ENCODE measurements at regions not wholly inside any gene's neighbourhood (a gene's known extent, or its start where the extent isn't known, plus 50 kb on each side); places are given as distances from the start of the nearest gene placed in this dataset.
"Not testable (repeated sequence)": the region's sequence is repeated elsewhere in the genome, so short reads cannot be mapped to it uniquely, and the experiment has no call there.

DNA sequence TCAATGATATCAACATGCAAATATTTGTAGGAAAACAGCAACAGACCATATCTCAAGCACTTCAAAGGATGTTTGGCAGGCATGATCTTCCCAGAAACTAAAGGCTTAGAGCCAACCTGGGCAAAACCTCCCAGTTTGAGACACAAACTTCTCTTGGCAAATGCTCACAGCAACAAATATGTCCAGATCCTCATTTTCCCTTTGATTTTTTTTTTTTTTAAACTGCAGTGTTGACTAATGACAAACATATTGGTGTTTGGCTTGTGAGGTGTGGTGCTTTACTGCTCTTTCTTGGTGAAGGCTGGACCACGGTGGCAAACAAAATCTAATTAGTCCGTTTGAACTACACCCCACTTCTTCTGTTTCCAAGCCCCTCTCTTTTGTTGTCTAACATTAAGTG, 87.2 kb downstream of the EBLN2 start:
- Histone ChIP-seq H3K27ac (ENCODE audit: low read depth, low read length, poor library complexity, severe bottlenecking) (no peak overlapping the region), H3F3A (ENCODE audit: insufficient read depth, low read length) (no peaks in the 10 kb centered on the region), H3K27me3 (ENCODE audit: insufficient read depth, low read length) (peaks cover 9% of the 10 kb centered on the region; the same call in 1 of the 2 replicates), H4K20me1 (ENCODE audit: insufficient read depth, low read length) (no peaks in the 10 kb centered on the region), H3K9ac (ENCODE audit: low read length) (no peak overlapping the region), H3K9me2 (ENCODE audit: low read depth, low read length) (no peaks in the 10 kb centered on the region), H3K4me2 (ENCODE audit: low read length) (no peak overlapping the region), H3K9me3 (ENCODE audit: low read length) (no peaks in the 10 kb centered on the region), H3K4me1 (ENCODE audit: insufficient read depth, low read length, severe bottlenecking) (no peaks in the 10 kb centered on the region), H2AFZ (ENCODE audit: low read length) (no peak overlapping the region), H3K36me3 (ENCODE audit: insufficient read depth, low read length) (no peaks in the 10 kb centered on the region), H3K79me2 (ENCODE audit: insufficient read depth, low read length) (no peaks in the 10 kb centered on the region), H3K4me3 (ENCODE audit: low read depth, low read length, poor library complexity, severe bottlenecking) (no peak overlapping the region)
- no peak for TF ChIP-seq EZH2 (IDR thresholded peaks at IDR 0.05; ENCODE audit: borderline replicate concordance, low read length)
- no peak for TF ChIP-seq CTCF (IDR thresholded peaks at IDR 0.05; ENCODE audit: low read length)

GRCh38 chr3:73150369-73151130, 89.1 kb downstream of the EBLN2 start:
- no peak overlapping the region for H2AFZ ChIP-seq (ENCODE audit: low read length)
- H3K9me3 ChIP-seq (ENCODE audit: low read length) = no peaks in the 10 kb centered on the region
- no peaks in the 10 kb centered on the region for H3F3A ChIP-seq (ENCODE audit: insufficient read depth, low read length)
- no peaks in the 10 kb centered on the region for H3K79me2 ChIP-seq (ENCODE audit: insufficient read depth, low read length)
- H3K27me3 ChIP-seq (ENCODE audit: insufficient read depth, low read length) = 0 out of 2 replicates have a peak, but pooled peaks cover 9% of the 10 kb centered on the region
- H3K9ac ChIP-seq (ENCODE audit: low read length) = no peak overlapping the region
- no peaks in the 10 kb centered on the region for H3K36me3 ChIP-seq (ENCODE audit: insufficient read depth, low read length)
- no peak for TF ChIP-seq CTCF (IDR thresholded peaks at IDR 0.05; ENCODE audit: low read length)
- TF ChIP-seq EZH2 (IDR thresholded peaks at IDR 0.05; ENCODE audit: borderline replicate concordance, low read length) = no peak
- H3K4me2 ChIP-seq (ENCODE audit: low read length) = no peak overlapping the region
- H3K4me1 ChIP-seq (ENCODE audit: insufficient read depth, low read length, severe bottlenecking) = no peaks in the 10 kb centered on the region
- H4K20me1 ChIP-seq (ENCODE audit: insufficient read depth, low read length) = no peaks in the 10 kb centered on the region
- no peaks in the 10 kb centered on the region for H3K9me2 ChIP-seq (ENCODE audit: low read depth, low read length)
- no peak overlapping the region for H3K27ac ChIP-seq (ENCODE audit: low read depth, low read length, poor library complexity, severe bottlenecking)
- H3K4me3 ChIP-seq (ENCODE audit: low read depth, low read length, poor library complexity, severe bottlenecking) = no peak overlapping the region

DNA sequence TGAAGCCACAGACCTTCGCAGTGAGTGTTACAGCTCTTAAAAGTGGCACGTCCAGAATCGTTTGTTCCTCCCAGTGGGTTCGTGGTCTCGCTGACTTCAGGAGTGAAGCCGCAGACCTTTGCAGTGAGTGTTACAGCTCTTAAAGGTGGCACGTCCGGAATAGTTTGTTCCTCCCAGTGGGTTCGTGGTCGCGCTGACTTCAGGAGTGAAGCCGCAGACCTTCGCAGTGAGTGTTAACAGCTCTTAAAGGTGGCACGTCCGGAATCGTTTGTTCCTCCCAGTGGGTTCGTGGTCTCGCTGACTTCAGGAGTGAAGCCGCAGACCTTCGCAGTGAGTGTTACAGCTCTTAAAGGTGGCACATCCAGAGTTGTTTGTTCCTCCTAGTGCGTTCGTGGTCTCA, 91.1 kb downstream of the EBLN2 start:
- H3K79me2 ChIP-seq (ENCODE audit: insufficient read depth, low read length); H3K9ac ChIP-seq (ENCODE audit: low read length); H3K4me1 ChIP-seq (ENCODE audit: insufficient read depth, low read length, severe bottlenecking); H3K4me2 ChIP-seq (ENCODE audit: low read length); H3K36me3 ChIP-seq (ENCODE audit: insufficient read depth, low read length); H3K9me2 ChIP-seq (ENCODE audit: low read depth, low read length); H4K20me1 ChIP-seq (ENCODE audit: insufficient read depth, low read length); H3K4me3 ChIP-seq (ENCODE audit: low read depth, low read length, poor library complexity, severe bottlenecking); H3K9me3 ChIP-seq (ENCODE audit: low read length); H2AFZ ChIP-seq (ENCODE audit: low read length); H3K27me3 ChIP-seq (ENCODE audit: insufficient read depth, low read length); H3F3A ChIP-seq (ENCODE audit: insufficient read depth, low read length); H3K27ac ChIP-seq (ENCODE audit: low read depth, low read length, poor library complexity, severe bottlenecking): not testable (repeated sequence)

DNA sequence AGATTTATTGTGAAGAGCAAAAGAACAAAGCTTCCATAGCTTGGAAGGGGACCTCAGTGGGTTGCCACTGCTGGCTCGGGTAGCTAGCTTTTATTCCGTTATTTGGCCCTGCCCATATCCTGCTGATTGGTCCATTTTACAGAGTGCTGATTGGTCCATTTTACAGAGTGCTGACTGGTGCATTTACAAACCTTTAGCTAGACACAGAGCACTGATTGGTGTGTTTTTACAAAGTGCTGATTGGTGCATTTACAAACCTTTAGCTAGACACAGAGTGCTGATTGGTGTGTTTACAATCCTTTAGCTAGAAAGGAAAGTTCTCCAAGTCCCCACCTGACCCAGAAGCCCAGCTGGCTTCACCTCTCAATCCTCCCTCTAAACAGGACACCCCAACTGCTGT, 91.6 kb downstream of the EBLN2 start:
- H3K9me3 ChIP-seq (ENCODE audit: low read length); H3F3A ChIP-seq (ENCODE audit: insufficient read depth, low read length); H3K4me3 ChIP-seq (ENCODE audit: low read depth, low read length, poor library complexity, severe bottlenecking); H4K20me1 ChIP-seq (ENCODE audit: insufficient read depth, low read length); H3K4me1 ChIP-seq (ENCODE audit: insufficient read depth, low read length, severe bottlenecking); H3K4me2 ChIP-seq (ENCODE audit: low read length); H3K9me2 ChIP-seq (ENCODE audit: low read depth, low read length); H3K36me3 ChIP-seq (ENCODE audit: insufficient read depth, low read length); H2AFZ ChIP-seq (ENCODE audit: low read length); H3K27me3 ChIP-seq (ENCODE audit: insufficient read depth, low read length); H3K9ac ChIP-seq (ENCODE audit: low read length); H3K79me2 ChIP-seq (ENCODE audit: insufficient read depth, low read length); H3K27ac ChIP-seq (ENCODE audit: low read depth, low read length, poor library complexity, severe bottlenecking): not testable (repeated sequence)

- H3K36me3 ChIP-seq (ENCODE audit: insufficient read depth, low read length); H3K4me3 ChIP-seq (ENCODE audit: low read depth, low read length, poor library complexity, severe bottlenecking); H3K27ac ChIP-seq (ENCODE audit: low read depth, low read length, poor library complexity, severe bottlenecking); H3F3A ChIP-seq (ENCODE audit: insufficient read depth, low read length); H3K27me3 ChIP-seq (ENCODE audit: insufficient read depth, low read length); H4K20me1 ChIP-seq (ENCODE audit: insufficient read depth, low read length); H3K79me2 ChIP-seq (ENCODE audit: insufficient read depth, low read length); H3K4me1 ChIP-seq (ENCODE audit: insufficient read depth, low read length, severe bottlenecking); H3K9ac ChIP-seq (ENCODE audit: low read length); H3K9me2 ChIP-seq (ENCODE audit: low read depth, low read length); H3K4me2 ChIP-seq (ENCODE audit: low read length); H3K9me3 ChIP-seq (ENCODE audit: low read length); H2AFZ ChIP-seq (ENCODE audit: low read length): not testable (repeated sequence)
Observed at GRCh38 chr3:73154261-73154660, 92.8 kb downstream of the EBLN2 start.

DNA sequence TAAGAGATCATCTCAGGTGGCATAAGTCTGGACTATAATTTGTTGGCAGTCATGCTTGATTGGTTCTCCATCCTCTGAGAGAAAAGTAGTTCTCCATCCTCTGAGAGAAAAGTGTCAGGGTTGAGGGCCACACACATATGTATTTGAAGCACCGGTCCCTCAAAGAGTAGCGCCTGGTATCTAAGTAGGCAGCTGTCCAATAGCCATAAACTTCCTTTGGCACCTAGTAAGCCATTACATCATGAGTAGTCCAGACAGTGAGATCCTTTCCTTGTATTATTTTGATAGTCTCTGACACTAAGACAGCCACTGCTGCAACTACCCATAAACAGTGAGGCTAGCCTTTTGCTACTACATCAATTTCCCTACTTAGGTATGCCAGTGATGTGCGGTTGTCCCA, 94.0 kb downstream of the EBLN2 start:
- H3K4me2 ChIP-seq (ENCODE audit: low read length); H3K9me3 ChIP-seq (ENCODE audit: low read length); H3K9me2 ChIP-seq (ENCODE audit: low read depth, low read length); H3K27ac ChIP-seq (ENCODE audit: low read depth, low read length, poor library complexity, severe bottlenecking); H3K4me3 ChIP-seq (ENCODE audit: low read depth, low read length, poor library complexity, severe bottlenecking); H3K36me3 ChIP-seq (ENCODE audit: insufficient read depth, low read length); H3F3A ChIP-seq (ENCODE audit: insufficient read depth, low read length); H2AFZ ChIP-seq (ENCODE audit: low read length); H3K4me1 ChIP-seq (ENCODE audit: insufficient read depth, low read length, severe bottlenecking); H3K27me3 ChIP-seq (ENCODE audit: insufficient read depth, low read length); H4K20me1 ChIP-seq (ENCODE audit: insufficient read depth, low read length); H3K79me2 ChIP-seq (ENCODE audit: insufficient read depth, low read length); H3K9ac ChIP-seq (ENCODE audit: low read length): not testable (repeated sequence)
